ENCODE measurements at regions not wholly inside any gene's neighbourhood (a gene's known extent, or its start where the extent isn't known, plus 50 kb on each side); places are given as distances from the start of the nearest gene placed in this dataset.

GRCh38 chr19:30233375-30233774 lies 138.8 kb upstream of the ZNF536 start:
- TF ChIP-seq, protein P1, sequence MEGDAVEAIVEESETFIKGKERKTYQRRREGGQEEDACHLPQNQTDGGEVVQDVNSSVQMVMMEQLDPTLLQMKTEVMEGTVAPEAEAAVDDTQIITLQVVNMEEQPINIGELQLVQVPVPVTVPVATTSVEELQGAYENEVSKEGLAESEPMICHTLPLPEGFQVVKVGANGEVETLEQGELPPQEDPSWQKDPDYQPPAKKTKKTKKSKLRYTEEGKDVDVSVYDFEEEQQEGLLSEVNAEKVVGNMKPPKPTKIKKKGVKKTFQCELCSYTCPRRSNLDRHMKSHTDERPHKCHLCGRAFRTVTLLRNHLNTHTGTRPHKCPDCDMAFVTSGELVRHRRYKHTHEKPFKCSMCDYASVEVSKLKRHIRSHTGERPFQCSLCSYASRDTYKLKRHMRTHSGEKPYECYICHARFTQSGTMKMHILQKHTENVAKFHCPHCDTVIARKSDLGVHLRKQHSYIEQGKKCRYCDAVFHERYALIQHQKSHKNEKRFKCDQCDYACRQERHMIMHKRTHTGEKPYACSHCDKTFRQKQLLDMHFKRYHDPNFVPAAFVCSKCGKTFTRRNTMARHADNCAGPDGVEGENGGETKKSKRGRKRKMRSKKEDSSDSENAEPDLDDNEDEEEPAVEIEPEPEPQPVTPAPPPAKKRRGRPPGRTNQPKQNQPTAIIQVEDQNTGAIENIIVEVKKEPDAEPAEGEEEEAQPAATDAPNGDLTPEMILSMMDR (IDR thresholded peaks at IDR 0.05), result no peak
- TF ChIP-seq POLR2A (IDR thresholded peaks at IDR 0.05), result no peak
